Neural cell (in vitro differentiated cells): ENCODE measurements at regions not wholly inside any gene's neighbourhood (a gene's known extent, or its start where the extent isn't known, plus 50 kb on each side); places are given as distances from the start of the nearest gene placed in this dataset.

Experiments used
- H2AFZ ChIP-seq: fragments of 200-600, 300-800 bp; sonication (generic), shearing (Covaris generic); 2 replicates; pipeline ENCODE4 v1.6.0; 2014; ENCODE audit warnings: low read depth, mild to moderate bottlenecking, antibody characterized with exemption, low read length, moderate library complexity
- H3F3A ChIP-seq: fragments of 200-600 bp; shearing (Covaris generic); 2 replicates; pipeline ENCODE4 v1.6.1; 2016; ENCODE audit warnings: mild to moderate bottlenecking, moderate library complexity, mixed read lengths, antibody characterized with exemption, low read length; ENCODE audit not compliant: insufficient read depth, poor library complexity, severe bottlenecking
- H3K27ac ChIP-seq: fragments of 200-600, 300-800 bp; sonication (generic), shearing (Covaris generic); 2 replicates; pipeline ENCODE4 v1.5.1; 2014; ENCODE audit warnings: mild to moderate bottlenecking, low read length, moderate library complexity
- H3K27me3 ChIP-seq: fragments of 300-800, 200-600 bp; sonication (generic), shearing (Covaris generic); 2 replicates; pipeline ENCODE4 v1.6.0; 2014; ENCODE audit warnings: mild to moderate bottlenecking, low read depth, low read length, moderate library complexity; ENCODE audit not compliant: insufficient read depth
- H3K36me3 ChIP-seq: fragments of 300-800, 200-600 bp; sonication (generic), shearing (Covaris generic); 2 replicates; pipeline ENCODE4 v1.5.1; 2014; ENCODE audit warnings: mild to moderate bottlenecking, antibody characterized with exemption, low read length, moderate library complexity; ENCODE audit not compliant: insufficient read depth
- H3K4me2 ChIP-seq: fragments of 300-800, 200-600 bp; sonication (generic), shearing (Covaris generic); 2 replicates; pipeline ENCODE4 v1.6.0; 2014; ENCODE audit warnings: mild to moderate bottlenecking, low read length
- H3K4me3 ChIP-seq: fragments of 300-800, 200-600 bp; sonication (generic), shearing (Covaris generic); 2 replicates; pipeline ENCODE4 v1.5.1; 2014; ENCODE audit warnings: mild to moderate bottlenecking, low read length, moderate library complexity
- H3K79me2 ChIP-seq: fragments of 200-600 bp; shearing (Covaris generic); replicated peaks from 2 replicates; pipeline ENCODE4 v1.6.0; 2014; ENCODE audit warnings: mild to moderate bottlenecking, low read length, moderate library complexity; ENCODE audit not compliant: insufficient read depth
- H3K9ac ChIP-seq: fragments of 300-800, 200-600 bp; sonication (generic), shearing (Covaris generic); 2 replicates; pipeline ENCODE4 v1.6.1; 2016; ENCODE audit warnings: mild to moderate bottlenecking, low read length, mixed read lengths
- H3K9me2 ChIP-seq: fragments of 200-600 bp; shearing (Covaris generic); 2 replicates; pipeline ENCODE4 v1.6.1; 2016; ENCODE audit warnings: mild to moderate bottlenecking, low read length, mixed read lengths; ENCODE audit not compliant: insufficient read depth
- H3K9me3 ChIP-seq: fragments of 200-600, 300-800 bp; sonication (generic), shearing (Covaris generic); 2 replicates; pipeline ENCODE4 v1.6.1; 2016; ENCODE audit warnings: mild to moderate bottlenecking, mixed run types, low read length, moderate library complexity, mixed read lengths
- H4K20me1 ChIP-seq: fragments of 200-600 bp; shearing (Covaris generic); 2 replicates; pipeline ENCODE4 v1.6.1; 2016; ENCODE audit warnings: mild to moderate bottlenecking, mixed run types; ENCODE audit not compliant: insufficient read depth
- EP300 ChIP-seq: fragments of 450-650 bp; conservative IDR thresholded peaks from 2 replicates; pipeline ENCODE4 v1.6.1; 2014; ENCODE audit warnings: antibody characterized with exemption, mild to moderate bottlenecking, moderate library complexity; ENCODE audit not compliant: poor library complexity, severe bottlenecking
- EZH2 ChIP-seq: fragments of 200-600, 300-800 bp; shearing (Covaris generic), sonication (generic); IDR thresholded peaks from 2 replicates; pipeline ENCODE4 v1.6.1; 2014; ENCODE audit warnings: antibody characterized with exemption, low read length, borderline replicate concordance, mild to moderate bottlenecking; ENCODE audit not compliant: insufficient read depth, poor library complexity, severe bottlenecking
- MXI1 ChIP-seq: fragments of 450-650 bp; conservative IDR thresholded peaks from 2 replicates; pipeline ENCODE4 v1.6.1; 2014; ENCODE audit warnings: antibody characterized with exemption, mild to moderate bottlenecking; ENCODE audit not compliant: poor library complexity, severe bottlenecking
- RAD21 ChIP-seq: fragments of 450-650 bp; conservative IDR thresholded peaks from 2 replicates; pipeline ENCODE4 v1.6.1; 2014; ENCODE audit warnings: antibody characterized with exemption, mild to moderate bottlenecking, moderate library complexity
- REST ChIP-seq: IDR thresholded peaks from 2 replicates; pipeline ENCODE4 v1.6.1; 2012; ENCODE audit warnings: borderline replicate concordance
- SMC3 ChIP-seq: fragments of 450-650 bp; conservative IDR thresholded peaks from 2 replicates; pipeline ENCODE4 v1.6.1; 2014; ENCODE audit warnings: antibody characterized with exemption, mild to moderate bottlenecking, moderate library complexity; ENCODE audit not compliant: poor library complexity
- TF ChIP-seq, protein P1 (sequence below): fragments of 450-650 bp; IDR thresholded peaks from 2 replicates; pipeline ENCODE4 v1.5.1; 2014; ENCODE audit warnings: antibody characterized with exemption, mild to moderate bottlenecking, moderate library complexity; ENCODE audit not compliant: poor library complexity, severe bottlenecking

GRCh38 chr15:49734831-49735508 is 114.1 kb downstream of the DTWD1 start:
- no peak overlapping the region for H3K4me3 ChIP-seq
- no peak overlapping the region for H2AFZ ChIP-seq
- no peaks in the 10 kb centered on the region for H3K27me3 ChIP-seq
- H3K36me3 ChIP-seq = no peaks in the 10 kb centered on the region
- TF ChIP-seq EP300 = no peak
- no peak for TF ChIP-seq REST
- TF ChIP-seq EZH2 = no peak
- no peaks in the 10 kb centered on the region for H3K79me2 ChIP-seq
- no peak overlapping the region for H3K4me2 ChIP-seq
- no peaks in the 10 kb centered on the region for H3F3A ChIP-seq
- no peaks in the 10 kb centered on the region for H3K9me2 ChIP-seq
- no peak overlapping the region for H3K27ac ChIP-seq
- H4K20me1 ChIP-seq = no peaks in the 10 kb centered on the region
- no peaks in the 10 kb centered on the region for H3K9me3 ChIP-seq
- H3K9ac ChIP-seq = no peak overlapping the region

GRCh38 chr15:49737127-49737526 is 116.3 kb downstream of the DTWD1 start:
- no peak for TF ChIP-seq MXI1
- TF ChIP-seq, protein P1, sequence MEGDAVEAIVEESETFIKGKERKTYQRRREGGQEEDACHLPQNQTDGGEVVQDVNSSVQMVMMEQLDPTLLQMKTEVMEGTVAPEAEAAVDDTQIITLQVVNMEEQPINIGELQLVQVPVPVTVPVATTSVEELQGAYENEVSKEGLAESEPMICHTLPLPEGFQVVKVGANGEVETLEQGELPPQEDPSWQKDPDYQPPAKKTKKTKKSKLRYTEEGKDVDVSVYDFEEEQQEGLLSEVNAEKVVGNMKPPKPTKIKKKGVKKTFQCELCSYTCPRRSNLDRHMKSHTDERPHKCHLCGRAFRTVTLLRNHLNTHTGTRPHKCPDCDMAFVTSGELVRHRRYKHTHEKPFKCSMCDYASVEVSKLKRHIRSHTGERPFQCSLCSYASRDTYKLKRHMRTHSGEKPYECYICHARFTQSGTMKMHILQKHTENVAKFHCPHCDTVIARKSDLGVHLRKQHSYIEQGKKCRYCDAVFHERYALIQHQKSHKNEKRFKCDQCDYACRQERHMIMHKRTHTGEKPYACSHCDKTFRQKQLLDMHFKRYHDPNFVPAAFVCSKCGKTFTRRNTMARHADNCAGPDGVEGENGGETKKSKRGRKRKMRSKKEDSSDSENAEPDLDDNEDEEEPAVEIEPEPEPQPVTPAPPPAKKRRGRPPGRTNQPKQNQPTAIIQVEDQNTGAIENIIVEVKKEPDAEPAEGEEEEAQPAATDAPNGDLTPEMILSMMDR = no peak
- TF ChIP-seq RAD21 = no peak
- TF ChIP-seq SMC3 = no peak
- no peak for TF ChIP-seq REST
- no peak for TF ChIP-seq EZH2
- no peak overlapping the region for H3K27ac ChIP-seq
- no peak overlapping the region for H2AFZ ChIP-seq
- no peaks in the 10 kb centered on the region for H3K9me3 ChIP-seq
- no peak overlapping the region for H3K9ac ChIP-seq
- no peaks in the 10 kb centered on the region for H3K36me3 ChIP-seq
- no peaks in the 10 kb centered on the region for H3F3A ChIP-seq
- H3K27me3 ChIP-seq = no peaks in the 10 kb centered on the region
- H3K4me3 ChIP-seq = no peak overlapping the region
- no peaks in the 10 kb centered on the region for H4K20me1 ChIP-seq
- no peaks in the 10 kb centered on the region for H3K79me2 ChIP-seq
- H3K9me2 ChIP-seq = no peaks in the 10 kb centered on the region
- H3K4me2 ChIP-seq = no peak overlapping the region
